ENCODE measurements at regions not wholly inside any gene's neighbourhood (a gene's known extent, or its start where the extent isn't known, plus 50 kb on each side); places are given as distances from the start of the nearest gene placed in this dataset.

- TF ChIP-seq POLR2A (IDR thresholded peaks at IDR 0.05) (no peak), CTCF (IDR thresholded peaks at IDR 0.05) (no peak)
Measured at GRCh38 chr16:64870859-64871258, 251.0 kb downstream of the CDH11 start.

Data from vagina (tissue), 2 donors.